Suppressor macrophage (primary cell): ENCODE measurements at regions not wholly inside any gene's neighbourhood (a gene's known extent, or its start where the extent isn't known, plus 50 kb on each side); places are given as distances from the start of the nearest gene placed in this dataset.
A peak's percentile ranks its signal among the peaks of the same experiment; 100 is the strongest.

Source experiments
- DNase-seq, 4 experiments: peaks; one replicate each; pipeline ENCODE4 v3.0.0-alpha.2; 2020 to 2022

GRCh38 chr2:134178138-134178877, 75.6 kb upstream of the MGAT5 start:
- peak in 3 of 4 experiments; percentile 20 to 27 (median 21) for DNase-seq

DNA sequence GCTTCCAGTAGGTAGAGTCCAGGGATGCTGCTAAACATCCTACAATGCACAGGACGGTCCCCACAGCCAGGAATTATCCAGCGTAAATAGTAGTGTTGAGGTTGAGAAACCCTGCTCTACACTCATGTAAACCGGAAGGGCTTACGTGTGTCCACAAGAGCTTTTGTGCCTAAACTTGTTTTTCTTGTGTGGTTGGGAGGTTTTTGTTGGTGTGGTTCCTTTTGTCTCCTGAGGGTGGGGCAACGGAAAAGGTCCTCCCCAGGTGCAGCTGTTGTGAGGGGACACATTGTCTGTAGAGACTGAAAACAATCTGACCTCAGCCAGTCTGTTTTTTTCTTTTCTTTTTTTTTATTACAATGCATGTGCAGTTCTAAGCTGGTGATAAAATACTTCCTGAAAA, 72.7 kb upstream of the MGAT5 start:
- DNase-seq, result no peak

DNA sequence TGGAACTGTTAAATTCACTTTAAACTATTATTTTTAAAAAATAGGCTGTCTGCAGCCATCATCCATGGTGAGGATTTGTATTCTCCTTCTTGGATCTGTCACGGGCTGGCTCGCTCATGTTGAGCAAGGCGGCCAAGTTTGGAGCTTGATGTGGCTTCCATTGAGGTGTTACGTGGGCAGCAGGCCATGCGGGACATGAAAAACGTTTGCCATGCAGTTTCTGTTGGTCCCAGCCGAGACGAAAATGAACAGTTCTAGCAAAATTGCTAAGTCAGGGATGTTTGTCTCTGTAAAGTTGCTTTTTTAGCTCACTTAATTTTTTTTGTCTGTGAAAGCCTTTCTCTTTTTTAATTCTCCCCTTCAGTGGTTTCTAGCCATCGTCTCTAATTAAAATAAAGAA, 70.2 kb upstream of the MGAT5 start:
- no peak for DNase-seq

DNA sequence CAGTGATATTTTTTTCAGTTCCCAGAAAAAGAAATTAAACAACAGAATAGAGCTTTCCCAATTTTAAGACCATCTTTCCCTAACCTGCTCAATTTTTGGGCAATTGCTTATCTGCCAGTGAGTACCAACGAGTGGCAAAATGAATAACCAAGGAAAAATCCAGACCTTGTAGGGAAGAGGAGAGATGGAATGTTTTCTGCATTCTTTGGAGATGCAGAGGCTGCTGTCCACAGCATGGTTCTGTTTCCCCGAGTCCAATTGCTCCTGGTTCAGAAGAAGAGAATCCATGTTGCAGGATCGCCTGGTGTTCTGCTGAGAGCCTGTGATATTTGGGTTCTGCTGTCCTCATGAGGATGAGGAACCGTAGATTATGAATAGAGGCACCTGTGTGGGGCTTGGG, 68.2 kb upstream of the MGAT5 start:
- DNase-seq, result no peak

- peak in 3 of 4 experiments; percentile 41 to 60 (median 56) for DNase-seq
Observed at GRCh38 chr2:134189009-134189720, 64.7 kb upstream of the MGAT5 start.

- no peak for DNase-seq
Observed at GRCh38 chr2:134190062-134190806, 63.6 kb upstream of the MGAT5 start.

DNA sequence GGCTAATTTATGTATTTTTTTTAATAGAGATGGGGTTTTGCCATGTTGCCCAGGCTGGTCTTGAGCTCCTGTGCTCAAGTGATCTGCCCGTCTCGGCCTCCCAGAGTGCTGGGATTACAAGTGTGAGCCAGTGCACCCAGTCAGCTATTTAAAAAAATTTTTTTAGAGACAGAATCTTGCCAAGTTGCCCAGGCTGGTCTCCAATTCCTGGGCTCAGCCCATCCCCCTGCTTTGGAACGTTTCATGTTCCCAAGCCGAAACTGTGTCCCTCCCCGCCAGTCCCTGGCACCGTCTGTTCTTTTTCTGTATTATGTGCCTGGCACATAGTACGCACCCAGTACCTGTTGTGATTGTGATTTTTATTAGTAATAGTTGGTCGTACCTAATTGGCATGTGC, 63.1 kb upstream of the MGAT5 start:
- no peak for DNase-seq

- no peak for DNase-seq
Observed at GRCh38 chr2:134191835-134192234, 62.0 kb upstream of the MGAT5 start.

DNA sequence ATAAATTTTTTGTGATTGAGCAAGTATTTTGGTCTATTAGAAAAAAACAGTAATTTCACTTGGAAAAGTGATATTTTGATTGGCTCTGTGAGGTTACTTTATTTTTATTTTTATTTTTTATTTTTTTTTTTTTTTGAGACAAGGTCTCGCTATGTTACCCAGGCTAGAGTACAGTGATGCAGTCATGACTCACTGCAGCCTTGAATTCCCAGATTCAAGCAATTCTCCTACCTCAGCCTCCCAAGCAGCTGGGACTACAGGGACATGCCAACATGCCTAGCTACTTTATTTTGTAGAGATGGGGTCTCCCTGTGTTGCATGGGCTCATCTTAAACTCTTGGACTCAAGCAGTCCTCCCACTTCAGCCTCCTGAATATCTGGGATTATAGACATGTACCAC, 60.9 kb upstream of the MGAT5 start:
- DNase-seq, result no peak

GRCh38 chr2:134194519-134194918, 59.4 kb upstream of the MGAT5 start:
- DNase-seq, result no peak

DNA sequence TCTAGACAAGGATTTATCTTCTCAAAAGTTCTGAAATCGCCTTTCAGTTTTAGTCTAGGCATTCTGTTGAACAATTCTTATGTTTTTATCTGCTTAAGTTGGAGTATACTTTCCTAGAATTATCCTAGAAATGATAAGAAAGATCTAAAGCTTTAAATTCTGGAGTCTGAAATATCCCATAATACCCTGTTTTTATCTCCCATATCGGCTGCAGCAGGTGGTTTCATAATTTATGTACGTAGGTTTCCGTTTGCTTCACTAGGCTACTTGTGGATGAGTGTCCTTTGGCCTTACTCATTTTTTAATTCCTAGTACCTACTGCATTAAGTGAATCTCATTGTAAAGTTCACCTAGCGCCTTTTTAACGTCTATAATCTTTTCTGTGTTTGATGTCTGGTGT, 58.5 kb upstream of the MGAT5 start:
- DNase-seq, result no peak

GRCh38 chr2:134197445-134197844, 56.4 kb upstream of the MGAT5 start:
- DNase-seq, result no peak

- no peak for DNase-seq
Observed at GRCh38 chr2:134198006-134198634, 55.8 kb upstream of the MGAT5 start.

DNA sequence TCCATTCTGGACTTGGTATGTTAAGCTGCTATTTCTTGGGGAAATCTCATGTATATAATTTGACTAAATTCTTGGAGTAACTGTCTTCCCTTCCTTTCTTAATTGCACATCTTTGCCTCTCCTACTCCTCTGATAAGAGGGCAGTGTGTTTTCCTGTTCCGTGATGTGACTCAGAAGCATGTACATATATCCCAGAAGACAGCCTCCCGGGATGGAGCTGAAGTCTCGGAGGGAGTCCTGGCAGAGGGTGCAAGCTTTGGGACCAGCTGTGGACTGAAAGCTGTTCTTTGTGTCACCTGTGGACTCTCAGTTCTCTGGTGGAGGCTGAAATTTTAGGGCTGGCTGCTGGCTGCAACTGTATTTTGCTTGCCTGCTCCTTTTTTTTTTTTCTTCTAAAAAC, 54.7 kb upstream of the MGAT5 start:
- no peak for DNase-seq

GRCh38 chr2:134200036-134200618, 53.7 kb upstream of the MGAT5 start:
- no peak for DNase-seq

GRCh38 chr2:134201533-134201932, 52.3 kb upstream of the MGAT5 start:
- DNase-seq, result no peak

- no peak for DNase-seq
Observed at GRCh38 chr2:134202371-134202770, 51.5 kb upstream of the MGAT5 start.

DNA sequence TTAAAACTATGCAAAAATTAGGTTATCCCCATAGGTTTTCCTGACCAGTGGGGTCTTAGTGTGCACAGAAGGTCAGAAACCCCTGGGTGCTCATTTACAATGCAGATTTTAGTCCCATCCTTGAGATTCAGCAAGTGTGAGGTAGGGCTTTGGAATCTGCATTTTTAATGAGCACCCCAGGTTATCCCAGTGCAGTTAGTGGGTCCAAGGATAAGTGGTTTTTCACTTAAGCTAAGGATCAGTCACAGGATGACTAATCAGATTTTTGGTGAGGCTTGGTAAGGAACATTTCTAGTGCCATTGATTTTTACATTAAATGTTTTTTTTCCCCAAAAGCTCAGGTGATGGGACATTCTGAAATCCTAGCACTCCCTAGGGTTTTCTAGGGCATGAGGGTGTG, 50.7 kb upstream of the MGAT5 start:
- DNase-seq, result no peak
